ENCODE measurements at regions not wholly inside any gene's neighbourhood (a gene's known extent, or its start where the extent isn't known, plus 50 kb on each side); places are given as distances from the start of the nearest gene placed in this dataset.

DNA sequence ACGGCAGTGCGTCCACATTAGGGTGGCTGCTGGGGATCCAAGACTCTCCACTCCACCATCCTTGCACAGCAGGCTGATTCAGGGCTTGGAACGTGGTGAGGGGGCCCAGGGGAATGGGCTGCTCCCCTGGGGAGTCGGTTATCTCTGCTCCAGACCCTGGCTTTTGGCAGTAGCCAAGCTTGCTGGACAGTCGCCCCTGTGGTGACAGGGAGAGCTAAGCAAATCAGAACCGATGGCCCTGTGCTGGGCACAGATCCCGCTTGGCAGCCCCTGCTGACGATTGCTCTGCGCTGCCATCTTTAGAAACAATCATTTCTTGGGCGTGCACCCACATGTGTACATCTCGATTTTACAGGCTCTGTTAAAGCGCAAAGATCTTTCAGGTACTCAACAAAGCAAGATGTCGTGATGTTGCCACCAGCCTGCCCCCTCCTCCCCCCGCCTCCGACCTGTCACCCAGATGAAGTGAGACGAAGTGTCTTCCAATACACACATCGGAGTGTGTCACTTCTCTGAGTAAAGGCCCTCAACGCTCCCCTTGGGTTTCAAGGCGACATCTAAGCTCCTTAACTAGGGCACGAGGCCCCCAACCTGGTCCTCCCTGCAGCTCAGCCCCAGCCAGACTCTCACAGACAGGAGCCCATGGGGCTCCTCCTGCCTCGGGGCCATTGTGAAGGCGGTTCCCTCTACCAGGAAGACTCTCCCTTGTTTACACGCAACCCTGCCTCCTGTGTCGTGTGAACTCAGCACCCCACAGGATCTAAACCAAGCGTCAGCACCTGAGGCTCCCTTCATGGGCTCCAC is 55.6 kb downstream of the PITPNM2 start:
- TF ChIP-seq SPI1 (IDR thresholded peaks at IDR 0.05; ENCODE audit: borderline replicate concordance, low read depth), result no peak
- TF ChIP-seq POLR2AphosphoS5 (IDR thresholded peaks at IDR 0.05; ENCODE audit: low read depth), result no peak
- TF ChIP-seq, protein P1, sequence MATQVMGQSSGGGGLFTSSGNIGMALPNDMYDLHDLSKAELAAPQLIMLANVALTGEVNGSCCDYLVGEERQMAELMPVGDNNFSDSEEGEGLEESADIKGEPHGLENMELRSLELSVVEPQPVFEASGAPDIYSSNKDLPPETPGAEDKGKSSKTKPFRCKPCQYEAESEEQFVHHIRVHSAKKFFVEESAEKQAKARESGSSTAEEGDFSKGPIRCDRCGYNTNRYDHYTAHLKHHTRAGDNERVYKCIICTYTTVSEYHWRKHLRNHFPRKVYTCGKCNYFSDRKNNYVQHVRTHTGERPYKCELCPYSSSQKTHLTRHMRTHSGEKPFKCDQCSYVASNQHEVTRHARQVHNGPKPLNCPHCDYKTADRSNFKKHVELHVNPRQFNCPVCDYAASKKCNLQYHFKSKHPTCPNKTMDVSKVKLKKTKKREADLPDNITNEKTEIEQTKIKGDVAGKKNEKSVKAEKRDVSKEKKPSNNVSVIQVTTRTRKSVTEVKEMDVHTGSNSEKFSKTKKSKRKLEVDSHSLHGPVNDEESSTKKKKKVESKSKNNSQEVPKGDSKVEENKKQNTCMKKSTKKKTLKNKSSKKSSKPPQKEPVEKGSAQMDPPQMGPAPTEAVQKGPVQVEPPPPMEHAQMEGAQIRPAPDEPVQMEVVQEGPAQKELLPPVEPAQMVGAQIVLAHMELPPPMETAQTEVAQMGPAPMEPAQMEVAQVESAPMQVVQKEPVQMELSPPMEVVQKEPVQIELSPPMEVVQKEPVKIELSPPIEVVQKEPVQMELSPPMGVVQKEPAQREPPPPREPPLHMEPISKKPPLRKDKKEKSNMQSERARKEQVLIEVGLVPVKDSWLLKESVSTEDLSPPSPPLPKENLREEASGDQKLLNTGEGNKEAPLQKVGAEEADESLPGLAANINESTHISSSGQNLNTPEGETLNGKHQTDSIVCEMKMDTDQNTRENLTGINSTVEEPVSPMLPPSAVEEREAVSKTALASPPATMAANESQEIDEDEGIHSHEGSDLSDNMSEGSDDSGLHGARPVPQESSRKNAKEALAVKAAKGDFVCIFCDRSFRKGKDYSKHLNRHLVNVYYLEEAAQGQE (IDR thresholded peaks at IDR 0.05; ENCODE audit: insufficient replicate concordance, low read depth), result no peak
- TF ChIP-seq GABPA (IDR thresholded peaks at IDR 0.05; ENCODE audit: low read depth), result no peak
- TF ChIP-seq CTCF (IDR thresholded peaks at IDR 0.05; ENCODE audit: insufficient read depth, low read length), result no peak
- H3K27ac ChIP-seq (replicated peaks), result no peak overlapping the region
- no peak for DNase-seq (ENCODE audit: low read depth in 1 of 2, low spot score in 1 of 2)
- H3K4me3 ChIP-seq (replicated peaks; ENCODE audit: insufficient read depth, low read length), result no peak overlapping the region
- no peaks in the 10 kb centered on the region for H3K27me3 ChIP-seq (ENCODE audit: insufficient read depth, poor library complexity, severe bottlenecking)

GRCh38 chr12:123094349-123095077 is 56.4 kb downstream of the PITPNM2 start:
- H3K4me3 ChIP-seq (replicated peaks; ENCODE audit: insufficient read depth, low read length), result no peak overlapping the region
- no peak for TF ChIP-seq POLR2AphosphoS5 (IDR thresholded peaks at IDR 0.05; ENCODE audit: low read depth)
- no peak for TF ChIP-seq CTCF (IDR thresholded peaks at IDR 0.05; ENCODE audit: insufficient read depth, low read length)
- no peak for TF ChIP-seq SPI1 (IDR thresholded peaks at IDR 0.05; ENCODE audit: borderline replicate concordance, low read depth)
- TF ChIP-seq GABPA (IDR thresholded peaks at IDR 0.05; ENCODE audit: low read depth), result no peak
- TF ChIP-seq, protein P1 (IDR thresholded peaks at IDR 0.05; ENCODE audit: insufficient replicate concordance, low read depth), result no peak
- no peaks in the 10 kb centered on the region for H3K27me3 ChIP-seq (ENCODE audit: insufficient read depth, poor library complexity, severe bottlenecking)
- no peak overlapping the region for H3K27ac ChIP-seq (replicated peaks)
- DNase-seq (ENCODE audit: low read depth in 1 of 2, low spot score in 1 of 2), result no peak

DNA sequence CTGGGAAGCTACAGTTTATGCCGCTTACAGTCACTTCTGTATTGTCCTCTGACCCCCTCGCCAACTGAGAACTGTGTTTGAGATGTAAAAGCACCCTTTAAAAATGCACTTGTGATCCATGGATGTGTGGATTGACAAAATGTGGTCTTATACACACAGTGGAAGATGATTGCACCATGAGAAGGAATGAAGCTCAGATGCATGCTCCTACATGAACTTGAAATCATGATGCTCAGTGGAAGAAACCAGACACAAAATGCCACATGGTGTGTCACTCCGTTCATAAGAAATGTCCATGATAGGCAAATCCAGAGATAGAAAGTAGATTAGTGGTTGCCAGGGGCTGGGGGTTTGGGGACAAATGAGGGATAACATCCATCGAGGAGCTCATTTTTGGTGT is 58.0 kb downstream of the PITPNM2 start:
- H3K27ac ChIP-seq (replicated peaks), result no peak overlapping the region
- H3K27me3 ChIP-seq (ENCODE audit: insufficient read depth, poor library complexity, severe bottlenecking), result no peaks in the 10 kb centered on the region
- no peak for TF ChIP-seq SPI1 (IDR thresholded peaks at IDR 0.05; ENCODE audit: borderline replicate concordance, low read depth)
- no peak for TF ChIP-seq CTCF (IDR thresholded peaks at IDR 0.05; ENCODE audit: insufficient read depth, low read length)
- TF ChIP-seq GABPA (IDR thresholded peaks at IDR 0.05; ENCODE audit: low read depth), result no peak
- TF ChIP-seq, protein P1 (IDR thresholded peaks at IDR 0.05; ENCODE audit: insufficient replicate concordance, low read depth), result no peak
- no peak for TF ChIP-seq POLR2AphosphoS5 (IDR thresholded peaks at IDR 0.05; ENCODE audit: low read depth)
- DNase-seq (ENCODE audit: low read depth in 1 of 2, low spot score in 1 of 2), result no peak
- H3K4me3 ChIP-seq (replicated peaks; ENCODE audit: insufficient read depth, low read length), result no peak overlapping the region

Measured in HL-60 (cell line).